Neural cell (in vitro differentiated cells): ENCODE measurements at regions not wholly inside any gene's neighbourhood (a gene's known extent, or its start where the extent isn't known, plus 50 kb on each side); places are given as distances from the start of the nearest gene placed in this dataset.
"Not testable (repeated sequence)": the region's sequence is repeated elsewhere in the genome, so short reads cannot be mapped to it uniquely, and the experiment has no call there.

ENCODE experiments used
- H2AFZ ChIP-seq: fragments of 200-600, 300-800 bp; sonication (generic), shearing (Covaris generic); 2 replicates; pipeline ENCODE4 v1.6.0; 2014; ENCODE audit warnings: low read depth, mild to moderate bottlenecking, antibody characterized with exemption, low read length, moderate library complexity
- H3F3A ChIP-seq: fragments of 200-600 bp; shearing (Covaris generic); 2 replicates; pipeline ENCODE4 v1.6.1; 2016; ENCODE audit warnings: mild to moderate bottlenecking, moderate library complexity, mixed read lengths, antibody characterized with exemption, low read length; ENCODE audit not compliant: insufficient read depth, poor library complexity, severe bottlenecking
- H3K27ac ChIP-seq: fragments of 200-600, 300-800 bp; sonication (generic), shearing (Covaris generic); 2 replicates; pipeline ENCODE4 v1.5.1; 2014; ENCODE audit warnings: mild to moderate bottlenecking, low read length, moderate library complexity
- H3K27me3 ChIP-seq: fragments of 300-800, 200-600 bp; sonication (generic), shearing (Covaris generic); 2 replicates; pipeline ENCODE4 v1.6.0; 2014; ENCODE audit warnings: mild to moderate bottlenecking, low read depth, low read length, moderate library complexity; ENCODE audit not compliant: insufficient read depth
- H3K36me3 ChIP-seq: fragments of 300-800, 200-600 bp; sonication (generic), shearing (Covaris generic); 2 replicates; pipeline ENCODE4 v1.5.1; 2014; ENCODE audit warnings: mild to moderate bottlenecking, antibody characterized with exemption, low read length, moderate library complexity; ENCODE audit not compliant: insufficient read depth
- H3K4me2 ChIP-seq: fragments of 300-800, 200-600 bp; sonication (generic), shearing (Covaris generic); 2 replicates; pipeline ENCODE4 v1.6.0; 2014; ENCODE audit warnings: mild to moderate bottlenecking, low read length
- H3K4me3 ChIP-seq: fragments of 300-800, 200-600 bp; sonication (generic), shearing (Covaris generic); 2 replicates; pipeline ENCODE4 v1.5.1; 2014; ENCODE audit warnings: mild to moderate bottlenecking, low read length, moderate library complexity
- H3K79me2 ChIP-seq: fragments of 200-600 bp; shearing (Covaris generic); replicated peaks from 2 replicates; pipeline ENCODE4 v1.6.0; 2014; ENCODE audit warnings: mild to moderate bottlenecking, low read length, moderate library complexity; ENCODE audit not compliant: insufficient read depth
- H3K9ac ChIP-seq: fragments of 300-800, 200-600 bp; sonication (generic), shearing (Covaris generic); 2 replicates; pipeline ENCODE4 v1.6.1; 2016; ENCODE audit warnings: mild to moderate bottlenecking, low read length, mixed read lengths
- H3K9me2 ChIP-seq: fragments of 200-600 bp; shearing (Covaris generic); 2 replicates; pipeline ENCODE4 v1.6.1; 2016; ENCODE audit warnings: mild to moderate bottlenecking, low read length, mixed read lengths; ENCODE audit not compliant: insufficient read depth
- H3K9me3 ChIP-seq: fragments of 200-600, 300-800 bp; sonication (generic), shearing (Covaris generic); 2 replicates; pipeline ENCODE4 v1.6.1; 2016; ENCODE audit warnings: mild to moderate bottlenecking, mixed run types, low read length, moderate library complexity, mixed read lengths
- H4K20me1 ChIP-seq: fragments of 200-600 bp; shearing (Covaris generic); 2 replicates; pipeline ENCODE4 v1.6.1; 2016; ENCODE audit warnings: mild to moderate bottlenecking, mixed run types; ENCODE audit not compliant: insufficient read depth
- CTCF ChIP-seq: fragments of 450-650 bp; IDR thresholded peaks from 2 replicates; pipeline ENCODE4 v1.5.1; 2014; ENCODE audit warnings: antibody characterized with exemption, mild to moderate bottlenecking, moderate library complexity; ENCODE audit not compliant: poor library complexity, severe bottlenecking
- EP300 ChIP-seq: fragments of 450-650 bp; conservative IDR thresholded peaks from 2 replicates; pipeline ENCODE4 v1.6.1; 2014; ENCODE audit warnings: antibody characterized with exemption, mild to moderate bottlenecking, moderate library complexity; ENCODE audit not compliant: poor library complexity, severe bottlenecking
- EZH2 ChIP-seq: fragments of 200-600, 300-800 bp; shearing (Covaris generic), sonication (generic); IDR thresholded peaks from 2 replicates; pipeline ENCODE4 v1.6.1; 2014; ENCODE audit warnings: antibody characterized with exemption, low read length, borderline replicate concordance, mild to moderate bottlenecking; ENCODE audit not compliant: insufficient read depth, poor library complexity, severe bottlenecking
- MXI1 ChIP-seq: fragments of 450-650 bp; conservative IDR thresholded peaks from 2 replicates; pipeline ENCODE4 v1.6.1; 2014; ENCODE audit warnings: antibody characterized with exemption, mild to moderate bottlenecking; ENCODE audit not compliant: poor library complexity, severe bottlenecking
- POLR2AphosphoS5 ChIP-seq: IDR thresholded peaks from 2 replicates; pipeline ENCODE4 v1.6.1; 2012
- RAD21 ChIP-seq: fragments of 450-650 bp; conservative IDR thresholded peaks from 2 replicates; pipeline ENCODE4 v1.6.1; 2014; ENCODE audit warnings: antibody characterized with exemption, mild to moderate bottlenecking, moderate library complexity
- REST ChIP-seq: IDR thresholded peaks from 2 replicates; pipeline ENCODE4 v1.6.1; 2012; ENCODE audit warnings: borderline replicate concordance
- SMC3 ChIP-seq: fragments of 450-650 bp; conservative IDR thresholded peaks from 2 replicates; pipeline ENCODE4 v1.6.1; 2014; ENCODE audit warnings: antibody characterized with exemption, mild to moderate bottlenecking, moderate library complexity; ENCODE audit not compliant: poor library complexity
- TAF1 ChIP-seq: IDR thresholded peaks from 2 replicates; pipeline ENCODE4 v1.6.1; 2012; ENCODE audit warnings: low read depth

GRCh38 chr5:15097552-15097951 lies 226.0 kb upstream of the ANKH start:
- H3K27ac ChIP-seq, result no peak overlapping the region
- H3F3A ChIP-seq, result no peaks in the 10 kb centered on the region
- H2AFZ ChIP-seq, result no peak overlapping the region
- no peaks in the 10 kb centered on the region for H3K9me3 ChIP-seq
- no peaks in the 10 kb centered on the region for H4K20me1 ChIP-seq
- H3K4me2 ChIP-seq, result no peak overlapping the region
- H3K27me3 ChIP-seq, result no peaks in the 10 kb centered on the region
- TF ChIP-seq RAD21 (no peak), SMC3 (no peak), EZH2 (no peak), EP300 (no peak), TAF1 (no peak), MXI1 (no peak), REST (no peak), POLR2AphosphoS5 (no peak)
- no peaks in the 10 kb centered on the region for H3K9me2 ChIP-seq
- no peaks in the 10 kb centered on the region for H3K36me3 ChIP-seq
- no peak overlapping the region for H3K4me3 ChIP-seq
- no peak overlapping the region for H3K9ac ChIP-seq
- H3K79me2 ChIP-seq, result no peaks in the 10 kb centered on the region

GRCh38 chr5:15096686-15097085 lies 225.1 kb upstream of the ANKH start:
- not testable (repeated sequence) for H3K9me2 ChIP-seq, H3K4me2 ChIP-seq, H3K27me3 ChIP-seq, H3K27ac ChIP-seq, H3K9ac ChIP-seq, H3F3A ChIP-seq, H3K36me3 ChIP-seq, H4K20me1 ChIP-seq, H3K4me3 ChIP-seq, H2AFZ ChIP-seq, H3K79me2 ChIP-seq, H3K9me3 ChIP-seq

GRCh38 chr5:15092801-15093200 lies 221.2 kb upstream of the ANKH start:
- no peak overlapping the region for H3K27ac ChIP-seq
- H3K9me3 ChIP-seq, result no peaks in the 10 kb centered on the region
- H3K4me2 ChIP-seq, result no peak overlapping the region
- no peaks in the 10 kb centered on the region for H3K9me2 ChIP-seq
- H3K27me3 ChIP-seq, result no peaks in the 10 kb centered on the region
- no peak overlapping the region for H3K4me3 ChIP-seq
- no peak overlapping the region for H2AFZ ChIP-seq
- no peaks in the 10 kb centered on the region for H3F3A ChIP-seq
- H3K36me3 ChIP-seq, result no peaks in the 10 kb centered on the region
- H3K9ac ChIP-seq, result no peak overlapping the region
- H3K79me2 ChIP-seq, result no peaks in the 10 kb centered on the region
- H4K20me1 ChIP-seq, result no peaks in the 10 kb centered on the region
- no peak for TF ChIP-seq CTCF
- TF ChIP-seq POLR2AphosphoS5, result no peak
- no peak for TF ChIP-seq RAD21
- TF ChIP-seq TAF1, result no peak
- no peak for TF ChIP-seq REST
- TF ChIP-seq EP300, result no peak
- TF ChIP-seq MXI1, result no peak
- TF ChIP-seq SMC3, result no peak
- no peak for TF ChIP-seq EZH2
